ENCODE measurements at regions not wholly inside any gene's neighbourhood (a gene's known extent, or its start where the extent isn't known, plus 50 kb on each side); places are given as distances from the start of the nearest gene placed in this dataset.

DNA sequence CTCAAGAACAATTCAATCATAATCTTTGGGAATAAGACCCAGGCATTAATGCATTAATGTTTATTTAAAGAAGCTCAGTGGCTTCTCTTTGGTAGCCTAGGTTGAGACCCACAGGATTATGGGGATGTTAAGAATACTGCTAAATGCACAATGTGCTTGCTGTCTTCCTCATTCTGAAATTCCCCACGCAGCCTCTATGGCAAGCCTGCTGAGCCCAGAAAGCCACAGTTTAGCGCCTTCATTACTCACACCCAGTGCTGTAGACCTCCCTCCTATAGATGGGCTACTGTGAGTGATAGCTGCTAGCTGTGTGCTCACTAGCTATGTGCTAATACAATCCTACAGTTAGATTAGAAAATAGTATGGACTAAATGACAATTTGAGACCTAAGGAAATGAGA lies 90.6 kb downstream of the TNFSF13B start:
- H3K4me1 ChIP-seq (ENCODE audit: control insufficient read depth, insufficient read depth, low read length) = no peaks in the 10 kb centered on the region
- no peak overlapping the region for H3K27ac ChIP-seq (ENCODE audit: low read length)
- H3K4me3 ChIP-seq (ENCODE audit: low read length) = no peak overlapping the region
- H3K9me3 ChIP-seq (ENCODE audit: control insufficient read depth, low read length) = no peaks in the 10 kb centered on the region
- intact Hi-C loops (cut with DNase I) = no loop called here
- 74% methylated on average over 2 of the region's 2 CpGs for WGBS
- DNase-seq (no peak), ATAC-seq (no peak)
- no peaks in the 10 kb centered on the region for H3K27me3 ChIP-seq (ENCODE audit: control insufficient read depth, insufficient read depth)

DNA sequence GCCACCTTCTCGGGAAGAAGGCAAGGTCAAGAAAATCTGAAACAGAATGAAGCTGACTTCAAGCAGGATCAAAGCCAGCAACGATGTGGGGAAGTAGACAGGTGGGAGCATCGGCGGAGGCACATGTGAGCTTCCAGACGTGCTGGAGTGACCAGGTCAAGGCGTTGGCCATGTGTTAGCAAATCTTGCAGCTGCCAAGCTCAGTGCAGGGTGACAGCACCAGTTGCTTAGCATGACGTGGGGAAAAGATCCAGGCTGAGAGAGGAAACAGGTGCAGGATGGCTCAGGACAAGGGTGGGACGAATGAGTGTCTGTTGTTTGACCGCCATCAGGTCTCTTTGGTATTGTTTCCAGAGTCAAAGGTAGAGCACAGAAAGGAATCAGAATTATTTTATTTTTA lies 92.3 kb downstream of the TNFSF13B start:
- intact Hi-C loops (cut with DNase I) = no loop called here
- WGBS = 62% methylated on average over 9 of the region's 9 CpGs
- H3K4me3 ChIP-seq (ENCODE audit: low read length) = no peak overlapping the region
- no peak overlapping the region for H3K27ac ChIP-seq (ENCODE audit: low read length)
- no peaks in the 10 kb centered on the region for H3K4me1 ChIP-seq (ENCODE audit: control insufficient read depth, insufficient read depth, low read length)
- no peak for ATAC-seq
- H3K9me3 ChIP-seq (ENCODE audit: control insufficient read depth, low read length) = no peaks in the 10 kb centered on the region
- no peaks in the 10 kb centered on the region for H3K27me3 ChIP-seq (ENCODE audit: control insufficient read depth, insufficient read depth)
- no peak for DNase-seq

DNA sequence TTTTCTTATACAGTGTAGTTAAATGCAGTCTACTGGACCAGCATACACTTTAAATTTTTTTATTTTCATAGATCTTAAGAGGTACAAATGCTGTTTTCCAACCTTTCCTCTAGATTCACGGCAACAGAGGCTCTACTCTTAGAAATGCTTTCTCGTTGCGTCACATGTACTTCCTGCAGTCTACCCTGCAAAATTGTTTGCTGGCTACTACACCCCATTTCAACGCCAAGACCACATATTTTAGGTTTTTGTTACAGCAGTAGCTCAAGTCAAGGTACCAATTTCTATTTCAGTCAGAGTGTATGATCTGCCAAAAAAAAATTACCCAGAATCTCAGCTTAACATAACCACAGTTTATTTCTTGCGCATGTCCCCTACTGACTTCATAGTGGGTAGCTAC lies 94.1 kb downstream of the TNFSF13B start:
- Histone ChIP-seq H3K4me1 (ENCODE audit: control insufficient read depth, insufficient read depth, low read length) (no peaks in the 10 kb centered on the region), H3K27me3 (ENCODE audit: control insufficient read depth, insufficient read depth) (no peaks in the 10 kb centered on the region), H3K27ac (ENCODE audit: low read length) (no peak overlapping the region), H3K4me3 (ENCODE audit: low read length) (no peak overlapping the region), H3K9me3 (ENCODE audit: control insufficient read depth, low read length) (no peaks in the 10 kb centered on the region)
- ATAC-seq (no peak), DNase-seq (no peak)
- intact Hi-C loops (cut with DNase I) = no loop called here
- WGBS = 71% methylated on average over 5 of the region's 5 CpGs

DNA sequence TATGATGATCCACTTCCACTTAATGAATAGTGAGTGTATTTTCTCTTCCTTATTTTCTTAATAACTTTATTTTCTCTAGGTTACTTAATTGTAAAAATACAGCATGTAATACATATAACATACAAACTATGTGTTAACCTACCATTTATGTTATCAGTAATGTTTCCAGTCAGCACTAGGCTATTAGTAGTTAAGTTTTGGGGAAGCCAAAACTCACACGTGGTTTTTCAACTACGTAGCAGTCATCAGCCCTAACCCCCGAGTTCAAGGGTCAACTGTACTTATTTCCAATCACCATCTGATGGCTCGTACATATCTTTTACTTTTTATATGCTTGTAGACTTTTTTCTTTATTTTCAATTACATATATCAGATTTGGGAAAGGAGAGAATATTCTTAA lies 95.7 kb downstream of the TNFSF13B start:
- Histone ChIP-seq H3K4me3 (ENCODE audit: low read length) (no peak overlapping the region), H3K4me1 (ENCODE audit: control insufficient read depth, insufficient read depth, low read length) (no peaks in the 10 kb centered on the region), H3K27ac (ENCODE audit: low read length) (no peak overlapping the region), H3K27me3 (ENCODE audit: control insufficient read depth, insufficient read depth) (no peaks in the 10 kb centered on the region), H3K9me3 (ENCODE audit: control insufficient read depth, low read length) (no peaks in the 10 kb centered on the region)
- ATAC-seq = no peak
- intact Hi-C loops (cut with DNase I) = no loop called here
- no peak for DNase-seq
- 41% methylated on average over 4 of the region's 4 CpGs for WGBS

DNA sequence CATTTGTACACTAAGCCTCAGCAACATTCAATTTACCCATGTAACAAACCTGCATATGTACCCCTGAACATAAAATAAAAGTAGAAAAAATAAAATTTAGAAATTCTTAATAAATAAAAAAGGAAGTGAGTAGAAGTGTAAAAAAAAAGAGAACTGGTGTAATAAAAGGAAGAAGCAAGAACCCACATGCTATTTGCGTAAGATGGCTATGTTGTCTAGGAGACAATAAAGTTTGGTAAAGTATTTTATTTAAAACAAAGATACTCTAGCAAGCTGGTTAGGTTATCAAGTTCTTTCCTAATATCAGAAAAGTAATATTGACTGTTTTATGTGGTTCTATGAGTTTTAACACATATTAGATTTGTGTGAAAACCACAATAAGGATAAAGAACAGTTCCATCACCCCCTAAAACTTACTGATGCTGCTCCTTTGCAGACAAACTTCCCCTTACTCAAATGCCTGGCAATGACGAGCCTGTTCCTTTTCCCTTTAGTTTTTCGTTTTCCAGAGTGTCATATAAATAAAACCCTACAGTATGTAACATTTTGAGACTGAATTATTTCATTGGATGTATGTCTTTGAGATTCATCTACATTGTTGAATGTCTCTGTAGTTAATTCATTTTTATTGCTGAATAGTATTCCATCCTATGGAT lies 98.9 kb downstream of the TNFSF13B start:
- Histone ChIP-seq H3K9me3 (ENCODE audit: control insufficient read depth, low read length) (no peaks in the 10 kb centered on the region), H3K4me1 (ENCODE audit: control insufficient read depth, insufficient read depth, low read length) (no peaks in the 10 kb centered on the region), H3K27me3 (ENCODE audit: control insufficient read depth, insufficient read depth) (no peaks in the 10 kb centered on the region), H3K4me3 (ENCODE audit: low read length) (no peak overlapping the region), H3K27ac (ENCODE audit: low read length) (no peak overlapping the region)
- 67% methylated on average over 3 of the region's 3 CpGs for WGBS
- intact Hi-C loops (cut with DNase I) = no loop called here
- DNase-seq (no peak), ATAC-seq (no peak)

DNA sequence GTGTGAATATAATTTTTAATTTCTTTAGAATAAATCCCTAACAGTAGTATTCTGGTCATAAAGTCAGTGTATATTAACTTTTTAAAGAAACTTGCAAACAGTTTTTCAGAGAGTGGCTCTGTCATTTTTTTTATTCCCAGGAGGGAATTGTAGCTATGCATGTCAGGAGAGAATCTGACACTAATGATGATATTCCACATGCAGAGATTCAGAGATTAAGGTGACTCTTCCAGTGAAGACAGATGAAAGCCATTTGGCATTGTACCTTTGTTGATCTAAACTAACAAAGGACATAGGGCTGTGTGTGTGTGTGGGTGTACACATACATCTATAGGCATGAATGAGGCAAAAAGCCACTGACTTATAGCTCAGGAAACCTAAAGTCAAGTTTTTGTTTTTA lies 99.9 kb downstream of the TNFSF13B start:
- Histone ChIP-seq H3K4me1 (ENCODE audit: control insufficient read depth, insufficient read depth, low read length) (no peaks in the 10 kb centered on the region), H3K9me3 (ENCODE audit: control insufficient read depth, low read length) (no peaks in the 10 kb centered on the region), H3K27me3 (ENCODE audit: control insufficient read depth, insufficient read depth) (no peaks in the 10 kb centered on the region), H3K4me3 (ENCODE audit: low read length) (no peak overlapping the region), H3K27ac (ENCODE audit: low read length) (no peak overlapping the region)
- no peak for DNase-seq
- ATAC-seq = no peak
- intact Hi-C loops (cut with DNase I) = no loop called here

DNA sequence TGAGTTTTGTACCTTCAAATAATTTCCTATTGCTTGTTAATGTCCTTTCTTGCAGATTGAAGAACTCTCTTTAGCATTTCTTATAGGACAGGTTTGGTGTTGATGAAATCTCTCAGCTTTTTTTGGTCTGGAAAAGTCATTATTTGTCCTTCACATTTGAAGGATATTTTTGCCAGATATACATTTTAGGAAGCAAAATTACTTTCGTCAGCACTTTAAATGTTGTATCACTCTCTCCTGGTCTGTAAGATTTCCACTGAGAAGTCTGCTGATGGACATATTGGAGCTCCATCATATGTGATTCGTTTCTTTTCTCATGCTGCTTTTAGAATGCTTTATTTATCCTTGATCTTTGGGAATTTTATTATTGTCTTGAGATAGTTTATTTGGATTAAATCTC lies 105.5 kb downstream of the TNFSF13B start:
- H3K4me3 ChIP-seq (ENCODE audit: low read length) = no peak overlapping the region
- no peak overlapping the region for H3K27ac ChIP-seq (ENCODE audit: low read length)
- ATAC-seq = no peak
- no peak for DNase-seq
- intact Hi-C loops (cut with DNase I) = no loop called here
- no peaks in the 10 kb centered on the region for H3K9me3 ChIP-seq (ENCODE audit: control insufficient read depth, low read length)
- H3K4me1 ChIP-seq (ENCODE audit: control insufficient read depth, insufficient read depth, low read length) = no peaks in the 10 kb centered on the region
- 65% methylated on average over 2 of the region's 2 CpGs for WGBS
- H3K27me3 ChIP-seq (ENCODE audit: control insufficient read depth, insufficient read depth) = no peaks in the 10 kb centered on the region

DNA sequence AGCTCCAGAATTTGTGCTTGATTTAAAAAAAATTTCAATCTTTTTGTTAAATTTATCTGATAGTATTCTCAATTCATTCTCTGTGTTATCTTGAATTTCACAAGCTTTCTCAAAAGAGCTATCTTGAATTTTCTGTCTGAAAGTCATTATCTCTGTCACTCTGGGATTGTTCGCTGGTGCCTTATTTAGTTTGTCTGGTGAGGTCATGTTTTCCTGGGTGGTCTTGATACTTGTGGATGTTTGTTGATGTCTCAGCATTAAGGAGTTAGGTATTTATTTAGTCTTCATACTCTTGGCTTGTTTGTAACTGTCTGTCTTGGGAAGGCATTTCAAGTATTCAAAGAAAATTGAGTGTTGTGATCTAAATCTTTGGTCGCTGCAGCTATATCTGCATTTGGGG lies 106.3 kb downstream of the TNFSF13B start:
- 80% methylated on average over 2 of the region's 2 CpGs for WGBS
- H3K4me3 ChIP-seq (ENCODE audit: low read length) = no peak overlapping the region
- H3K9me3 ChIP-seq (ENCODE audit: control insufficient read depth, low read length) = no peaks in the 10 kb centered on the region
- H3K27ac ChIP-seq (ENCODE audit: low read length) = no peak overlapping the region
- DNase-seq = no peak
- no peak for ATAC-seq
- H3K27me3 ChIP-seq (ENCODE audit: control insufficient read depth, insufficient read depth) = no peaks in the 10 kb centered on the region
- intact Hi-C loops (cut with DNase I) = no loop called here
- H3K4me1 ChIP-seq (ENCODE audit: control insufficient read depth, insufficient read depth, low read length) = no peaks in the 10 kb centered on the region

DNA sequence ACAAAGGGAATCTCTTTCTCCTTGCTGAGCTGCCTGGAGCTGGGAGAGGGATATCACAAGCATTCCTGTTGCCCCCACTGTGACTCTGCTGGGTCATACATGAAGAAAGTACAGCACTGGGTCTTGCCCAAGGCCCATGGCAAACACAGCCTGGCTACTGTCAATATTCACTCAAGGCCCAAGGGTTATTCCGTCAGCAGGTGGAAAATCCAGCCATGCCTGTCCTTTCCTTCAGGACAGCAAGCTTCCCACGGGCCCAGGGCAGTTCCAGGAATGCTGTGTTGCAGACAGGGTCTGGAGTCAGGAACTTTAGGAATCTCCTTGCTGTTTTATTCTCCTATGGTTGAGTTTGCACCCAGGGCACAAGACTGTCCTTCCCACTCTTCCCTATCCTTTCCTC lies 106.8 kb downstream of the TNFSF13B start:
- no peak overlapping the region for H3K27ac ChIP-seq (ENCODE audit: low read length)
- intact Hi-C loops (cut with DNase I) = no loop called here
- 71% methylated on average over 2 of the region's 2 CpGs for WGBS
- H3K4me3 ChIP-seq (ENCODE audit: low read length) = no peak overlapping the region
- H3K9me3 ChIP-seq (ENCODE audit: control insufficient read depth, low read length) = no peaks in the 10 kb centered on the region
- ATAC-seq = no peak
- no peak for DNase-seq
- no peaks in the 10 kb centered on the region for H3K27me3 ChIP-seq (ENCODE audit: control insufficient read depth, insufficient read depth)
- no peaks in the 10 kb centered on the region for H3K4me1 ChIP-seq (ENCODE audit: control insufficient read depth, insufficient read depth, low read length)

DNA sequence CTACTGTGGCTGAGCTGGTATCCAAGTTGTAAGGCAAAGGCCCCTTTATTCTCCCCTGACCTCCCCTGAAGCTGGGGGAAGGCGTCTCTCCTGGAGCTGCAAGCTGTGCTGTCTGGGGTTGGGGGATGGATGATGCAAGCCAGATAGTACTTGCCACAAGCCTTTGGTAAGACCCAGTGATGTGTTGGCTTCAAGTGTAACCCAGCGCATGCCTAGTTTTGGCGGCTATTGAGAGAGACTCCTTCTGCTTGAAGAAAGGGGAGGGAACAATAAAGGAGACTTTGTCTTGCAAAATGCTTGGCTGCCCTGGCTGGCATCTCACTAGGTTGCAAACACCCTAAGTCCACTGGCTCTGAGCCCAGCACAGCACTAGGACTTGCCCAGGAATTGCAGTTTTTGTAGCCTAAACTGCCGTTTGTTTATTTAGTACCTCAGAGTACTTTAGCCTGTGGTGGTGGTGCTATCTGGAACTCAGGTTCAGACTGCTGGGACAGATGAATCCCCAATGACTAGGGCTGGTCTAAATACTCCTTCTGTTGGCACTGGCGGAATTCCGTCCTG lies 108.2 kb downstream of the TNFSF13B start:
- no peaks in the 10 kb centered on the region for H3K27me3 ChIP-seq (ENCODE audit: control insufficient read depth, insufficient read depth)
- no peak overlapping the region for H3K27ac ChIP-seq (ENCODE audit: low read length)
- WGBS = 87% methylated on average over 6 of the region's 6 CpGs
- DNase-seq = no peak
- no peak for ATAC-seq
- no peaks in the 10 kb centered on the region for H3K4me1 ChIP-seq (ENCODE audit: control insufficient read depth, insufficient read depth, low read length)
- intact Hi-C loops (cut with DNase I) = no loop called here
- no peak overlapping the region for H3K4me3 ChIP-seq (ENCODE audit: low read length)
- H3K9me3 ChIP-seq (ENCODE audit: control insufficient read depth, low read length) = no peaks in the 10 kb centered on the region

DNA sequence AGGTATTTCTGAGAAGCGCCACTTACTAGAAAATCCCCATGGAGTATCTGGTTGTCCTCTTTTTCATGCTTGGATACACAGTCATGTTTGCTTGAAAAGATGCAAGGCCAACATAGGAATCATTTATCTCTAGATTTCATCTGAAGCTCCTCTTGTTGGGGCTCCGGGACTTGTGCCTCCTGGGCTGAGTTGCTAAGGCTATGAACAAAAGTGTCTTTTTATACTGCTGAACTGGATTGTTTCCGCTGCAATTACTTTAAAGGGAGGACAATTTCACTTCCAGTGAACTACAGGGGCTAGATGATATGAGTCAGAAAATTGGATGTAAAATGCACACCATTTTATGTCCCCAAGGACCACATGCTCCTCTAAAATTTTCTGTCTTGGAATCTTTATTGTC lies 114.1 kb downstream of the TNFSF13B start:
- no peak for DNase-seq
- no peaks in the 10 kb centered on the region for H3K9me3 ChIP-seq (ENCODE audit: control insufficient read depth, low read length)
- intact Hi-C loops (cut with DNase I) = no loop called here
- no peak overlapping the region for H3K4me3 ChIP-seq (ENCODE audit: low read length)
- ATAC-seq = no peak
- H3K27ac ChIP-seq (ENCODE audit: low read length) = no peak overlapping the region
- H3K27me3 ChIP-seq (ENCODE audit: control insufficient read depth, insufficient read depth) = no peaks in the 10 kb centered on the region
- no peaks in the 10 kb centered on the region for H3K4me1 ChIP-seq (ENCODE audit: control insufficient read depth, insufficient read depth, low read length)
- 91% methylated on average over 3 of the region's 3 CpGs for WGBS

DNA sequence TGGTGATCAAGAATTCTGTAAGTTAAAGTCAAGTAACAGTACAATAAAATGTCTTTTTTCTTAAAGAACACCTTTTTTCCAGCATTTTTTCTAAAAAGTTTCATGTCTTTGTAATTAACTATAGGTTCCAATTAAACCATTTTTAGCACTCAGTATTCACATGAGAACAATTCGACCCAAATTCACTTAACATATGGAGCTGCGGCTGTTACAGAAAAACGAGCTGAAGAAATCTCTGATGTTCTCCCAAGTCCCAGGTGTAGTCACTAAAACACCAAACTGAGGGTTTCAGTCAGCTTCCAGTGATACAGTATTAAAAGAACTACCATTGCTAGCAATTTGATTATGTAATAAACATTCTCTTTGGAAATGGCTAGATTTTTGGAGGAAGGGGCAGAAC lies 117.6 kb downstream of the TNFSF13B start:
- no peak overlapping the region for H3K4me3 ChIP-seq (ENCODE audit: low read length)
- no peak for ATAC-seq
- H3K27ac ChIP-seq (ENCODE audit: low read length) = no peak overlapping the region
- H3K4me1 ChIP-seq (ENCODE audit: control insufficient read depth, insufficient read depth, low read length) = no peaks in the 10 kb centered on the region
- WGBS = 81% methylated on average over 3 of the region's 3 CpGs
- H3K27me3 ChIP-seq (ENCODE audit: control insufficient read depth, insufficient read depth) = no peaks in the 10 kb centered on the region
- no peak for DNase-seq
- no peaks in the 10 kb centered on the region for H3K9me3 ChIP-seq (ENCODE audit: control insufficient read depth, low read length)
- intact Hi-C loops (cut with DNase I) = no loop called here

Data from right cardiac atrium (tissue), 5 donors.